ENCODE measurements at regions not wholly inside any gene's neighbourhood (a gene's known extent, or its start where the extent isn't known, plus 50 kb on each side); places are given as distances from the start of the nearest gene placed in this dataset.
"Not testable (repeated sequence)": the region's sequence is repeated elsewhere in the genome, so short reads cannot be mapped to it uniquely, and the experiment has no call there.

DNA sequence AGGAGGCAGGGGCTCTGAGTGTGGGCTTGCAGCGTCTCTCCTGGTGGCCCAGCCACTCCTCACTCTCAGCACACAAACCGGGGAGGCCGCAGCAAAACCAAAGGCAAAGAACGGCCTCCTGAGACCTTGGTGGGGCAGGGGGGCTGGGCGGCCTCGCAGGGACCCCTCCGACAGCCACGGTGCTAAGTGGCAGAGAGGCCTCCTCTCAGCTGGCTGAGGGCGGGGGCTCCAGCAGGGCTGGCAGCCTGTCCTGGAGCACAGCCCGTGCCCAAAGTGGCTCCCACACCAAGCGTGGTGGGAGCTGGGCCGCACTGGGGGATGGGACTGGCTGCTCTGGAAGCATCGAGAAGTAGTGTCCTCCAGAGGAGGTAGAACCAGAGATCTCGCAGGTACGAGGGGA lies 334.4 kb downstream of the QKI start:
- intact Hi-C loops (cut with micrococcal nuclease) = no loop called here
- Mint-ChIP-seq H3K4me3 (ENCODE audit: low read depth) (no peak overlapping the region), H3K27ac (no peak overlapping the region), H3K27me3 (ENCODE audit: low read depth) (no peaks in the 10 kb centered on the region), H3K4me1 (ENCODE audit: low read depth) (peaks cover 6% of the 10 kb centered on the region), H3K36me3 (ENCODE audit: low read depth) (no peaks in the 10 kb centered on the region), H3K9me3 (no peaks in the 10 kb centered on the region)
- DNase-seq (ENCODE audit: low spot score) = no peak

DNA sequence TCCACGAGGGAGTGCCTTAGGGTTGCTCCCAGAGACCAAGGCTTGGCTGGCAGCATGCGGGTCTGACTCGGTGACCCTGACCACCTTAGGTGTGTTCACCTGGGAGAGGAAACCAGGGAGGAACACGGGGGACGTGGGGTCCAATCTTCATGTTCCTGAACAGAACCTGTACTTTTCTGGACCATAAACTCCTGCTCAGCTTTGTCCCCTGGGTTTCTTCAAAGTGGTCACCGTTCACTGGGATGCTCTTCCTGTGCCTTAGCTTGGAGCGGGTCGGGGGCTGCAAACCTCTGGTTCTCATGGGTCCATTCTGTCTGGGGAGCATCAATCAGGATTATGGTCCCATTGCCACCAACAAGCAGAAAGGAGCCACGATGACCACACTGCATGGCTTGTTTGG lies 333.5 kb downstream of the QKI start:
- no peaks in the 10 kb centered on the region for H3K27me3 Mint-ChIP-seq (ENCODE audit: low read depth)
- H3K36me3 Mint-ChIP-seq (ENCODE audit: low read depth) = no peaks in the 10 kb centered on the region
- no peak overlapping the region for H3K27ac Mint-ChIP-seq
- H3K9me3 Mint-ChIP-seq = no peaks in the 10 kb centered on the region
- peaks cover 6% of the 10 kb centered on the region for H3K4me1 Mint-ChIP-seq (ENCODE audit: low read depth)
- no peak for DNase-seq (ENCODE audit: low spot score)
- intact Hi-C loops (cut with micrococcal nuclease) = no loop called here
- no peak overlapping the region for H3K4me3 Mint-ChIP-seq (ENCODE audit: low read depth)

DNA sequence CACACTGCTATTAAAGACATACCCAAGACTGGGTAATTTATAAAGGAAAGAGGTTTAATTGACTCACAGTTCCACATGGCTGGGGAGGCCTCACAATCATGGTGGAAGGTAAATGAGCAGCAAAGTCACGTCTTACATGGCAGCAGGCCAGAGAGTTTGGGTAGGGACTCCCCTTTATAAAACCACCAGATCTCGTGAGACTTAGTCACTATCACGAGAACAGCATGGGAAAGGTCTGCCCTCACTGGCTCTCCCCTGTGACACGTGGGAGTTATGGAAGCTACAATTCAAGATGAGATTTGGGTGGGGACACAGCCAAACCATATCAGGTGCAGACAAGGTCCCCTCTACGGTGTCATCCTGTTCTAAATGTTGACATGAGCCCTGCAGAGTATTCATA lies 332.5 kb downstream of the QKI start:
- intact Hi-C loops (cut with micrococcal nuclease); H3K4me1 Mint-ChIP-seq (ENCODE audit: low read depth); H3K27me3 Mint-ChIP-seq (ENCODE audit: low read depth); DNase-seq (ENCODE audit: low spot score); H3K36me3 Mint-ChIP-seq (ENCODE audit: low read depth); H3K4me3 Mint-ChIP-seq (ENCODE audit: low read depth); H3K9me3 Mint-ChIP-seq; H3K27ac Mint-ChIP-seq: not testable (repeated sequence)

DNA sequence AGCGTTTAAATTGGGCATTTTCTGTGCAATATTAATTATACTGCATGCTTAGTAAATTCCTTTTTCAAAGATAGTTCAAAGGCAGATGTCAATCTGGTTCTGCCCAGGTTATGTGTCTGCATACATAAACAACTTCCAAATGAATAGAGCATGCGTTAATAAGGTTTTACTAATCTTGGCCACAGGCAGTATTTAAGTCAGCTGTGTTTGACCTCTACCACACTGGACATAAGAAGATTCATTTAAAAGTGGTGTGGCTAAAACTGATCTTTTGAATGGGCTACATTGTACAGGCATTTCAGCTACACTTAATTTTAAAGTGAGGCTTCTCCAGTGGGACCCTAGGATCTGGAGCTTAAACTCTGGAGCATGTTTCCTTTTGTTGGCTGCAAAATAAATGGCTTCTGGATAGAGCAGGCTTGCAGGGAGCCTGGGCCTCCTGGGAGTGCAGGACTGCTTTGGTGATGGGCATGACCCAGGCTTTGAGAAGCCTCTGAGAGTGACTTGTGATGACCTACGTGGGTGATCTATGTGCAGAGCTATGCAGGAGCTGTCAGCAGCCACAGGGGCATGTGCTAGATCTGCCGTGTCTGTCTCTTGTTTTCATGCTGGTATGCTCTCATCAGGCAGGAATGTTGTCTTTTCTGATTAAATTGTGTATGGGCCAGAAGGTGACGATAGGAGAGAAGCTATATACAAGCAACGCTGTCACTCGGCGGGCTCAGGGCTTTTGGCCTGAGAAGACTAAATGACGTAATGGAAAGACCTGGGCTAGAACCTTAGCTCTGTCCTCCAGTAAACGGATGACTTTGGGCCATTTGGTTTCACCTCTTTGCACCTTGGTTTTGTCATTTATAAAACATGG lies 331.2 kb downstream of the QKI start:
- Mint-ChIP-seq H3K4me1 (ENCODE audit: low read depth) (peaks cover 5% of the 10 kb centered on the region), H3K4me3 (ENCODE audit: low read depth) (no peak overlapping the region), H3K27ac (no peak overlapping the region), H3K36me3 (ENCODE audit: low read depth) (no peaks in the 10 kb centered on the region), H3K9me3 (no peaks in the 10 kb centered on the region), H3K27me3 (ENCODE audit: low read depth) (no peaks in the 10 kb centered on the region)
- intact Hi-C loops (cut with micrococcal nuclease) = no loop called here
- DNase-seq (ENCODE audit: low spot score) = no peak

DNA sequence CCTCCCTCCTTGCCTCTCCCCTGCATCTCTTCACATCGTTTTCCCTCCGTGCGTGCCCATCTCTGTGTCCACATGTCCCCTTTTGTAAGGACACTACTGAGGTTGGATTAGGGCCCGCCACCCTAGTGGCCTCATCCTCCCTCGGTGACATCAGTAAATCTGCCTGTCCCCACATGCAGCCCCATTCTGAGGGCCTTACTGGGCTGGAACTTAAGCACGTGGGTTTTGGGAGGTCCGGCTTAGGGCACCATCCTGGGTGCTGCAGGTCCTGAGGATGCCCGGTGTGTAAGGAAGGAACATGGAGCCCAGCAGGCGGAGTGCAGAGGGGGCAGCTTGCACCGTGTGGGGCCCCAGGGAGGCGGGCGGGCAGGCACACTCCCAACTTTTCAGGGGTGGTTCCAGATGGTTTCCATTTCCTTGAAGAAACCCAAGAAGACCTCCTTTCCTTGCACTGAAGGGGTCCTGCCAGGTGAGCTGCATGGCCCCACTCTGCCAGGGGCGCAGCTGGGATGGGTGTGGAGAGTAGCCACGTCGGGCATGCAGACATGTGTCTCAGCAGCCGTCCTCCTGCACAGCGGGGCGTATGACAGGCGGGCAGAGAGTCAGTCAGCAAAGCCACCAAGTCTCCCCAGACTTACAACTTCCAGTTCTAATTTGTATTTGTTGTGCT lies 329.9 kb downstream of the QKI start:
- H3K36me3 Mint-ChIP-seq (ENCODE audit: low read depth) = no peaks in the 10 kb centered on the region

DNA sequence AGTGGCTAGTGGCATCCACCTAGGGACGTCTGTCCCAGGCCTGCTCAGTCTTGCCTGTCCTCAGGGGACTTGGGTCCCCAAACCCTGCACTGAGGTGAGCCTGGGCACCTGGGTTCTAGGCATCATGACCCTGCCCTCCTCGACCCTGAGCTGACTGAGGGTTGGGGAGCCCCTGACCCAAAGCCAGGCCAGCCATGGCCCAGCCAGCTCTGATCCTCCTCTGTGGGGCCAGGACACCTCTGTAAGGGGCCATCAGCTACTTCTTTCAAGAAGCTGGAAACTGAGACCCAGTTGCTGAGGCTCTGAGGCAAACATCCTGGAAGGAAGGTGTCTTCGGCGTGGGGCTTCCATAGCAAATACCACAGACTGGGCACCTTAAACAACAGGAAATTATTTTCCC lies 329.3 kb downstream of the QKI start:
- H3K27me3 Mint-ChIP-seq (ENCODE audit: low read depth) = no peaks in the 10 kb centered on the region
- no peak overlapping the region for H3K4me3 Mint-ChIP-seq (ENCODE audit: low read depth)
- intact Hi-C loops (cut with micrococcal nuclease) = no loop called here
- no peak overlapping the region for H3K27ac Mint-ChIP-seq
- no peak for DNase-seq (ENCODE audit: low spot score)
- H3K4me1 Mint-ChIP-seq (ENCODE audit: low read depth) = no peaks in the 10 kb centered on the region
- H3K36me3 Mint-ChIP-seq (ENCODE audit: low read depth) = no peaks in the 10 kb centered on the region
- no peaks in the 10 kb centered on the region for H3K9me3 Mint-ChIP-seq

More for the DNA sequence above, 329.9 kb downstream of the QKI start:
- intact Hi-C loops (cut with micrococcal nuclease) = no loop called here
- Mint-ChIP-seq H3K27ac (no peak overlapping the region), H3K4me1 (ENCODE audit: low read depth) (no peaks in the 10 kb centered on the region), H3K4me3 (ENCODE audit: low read depth) (no peak overlapping the region), H3K9me3 (no peaks in the 10 kb centered on the region), H3K27me3 (ENCODE audit: low read depth) (no peaks in the 10 kb centered on the region)
- DNase-seq (ENCODE audit: low spot score) = no peak

DNA sequence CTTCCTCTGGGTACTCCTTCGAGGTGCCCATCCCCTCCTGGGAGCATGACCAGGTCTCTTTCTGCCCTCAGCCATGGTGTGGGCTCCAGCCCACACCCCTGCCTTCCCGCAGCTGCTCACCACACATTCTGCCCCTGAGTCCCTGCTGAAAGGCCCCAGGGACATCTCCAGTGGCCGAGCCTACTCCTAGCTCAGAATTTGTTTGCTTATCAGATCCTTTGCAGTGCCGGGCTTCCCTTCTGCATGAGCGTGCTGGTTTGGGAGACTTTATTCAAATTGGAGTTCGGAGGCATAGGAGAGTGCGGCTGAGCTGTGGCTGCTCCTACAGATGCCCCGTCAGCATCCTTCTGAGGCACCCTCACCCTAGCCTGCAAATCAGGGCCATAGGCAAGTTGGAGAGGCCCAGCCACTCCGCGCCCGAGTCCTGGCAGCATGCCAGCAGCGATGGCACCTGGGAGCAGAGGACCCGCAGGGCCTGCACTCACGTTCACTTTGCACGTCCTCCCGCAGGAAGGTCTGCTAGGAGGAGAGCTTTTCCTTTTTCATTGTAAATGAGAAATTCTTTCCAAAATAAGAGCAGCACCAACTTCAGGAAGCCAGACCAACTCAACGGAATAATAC lies 327.3 kb downstream of the QKI start:
- Mint-ChIP-seq H3K9me3 (no peaks in the 10 kb centered on the region), H3K4me1 (ENCODE audit: low read depth) (no peaks in the 10 kb centered on the region), H3K27me3 (ENCODE audit: low read depth) (peaks cover 3% of the 10 kb centered on the region), H3K4me3 (ENCODE audit: low read depth) (no peak overlapping the region), H3K36me3 (ENCODE audit: low read depth) (no peaks in the 10 kb centered on the region), H3K27ac (no peak overlapping the region)
- intact Hi-C loops (cut with micrococcal nuclease) = no loop called here
- no peak for DNase-seq (ENCODE audit: low spot score)

DNA sequence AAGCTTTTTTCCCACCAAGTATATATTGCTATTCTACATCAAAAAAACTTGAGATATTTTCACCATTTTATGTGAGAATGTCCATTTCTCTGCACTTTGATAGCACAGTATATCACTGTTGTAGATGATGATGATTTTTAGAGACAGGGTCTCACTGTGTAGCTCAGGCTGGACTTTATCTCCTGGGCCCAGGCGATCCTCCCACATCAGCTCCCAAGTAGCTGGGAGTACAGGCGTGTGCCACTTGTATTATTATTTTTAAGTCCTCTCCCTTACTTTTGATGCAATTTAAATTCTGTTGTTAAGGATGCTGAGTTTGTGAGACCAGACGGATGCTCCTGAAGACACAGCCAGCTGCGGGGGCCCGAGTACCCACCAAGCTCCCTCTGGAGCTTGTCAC lies 326.8 kb downstream of the QKI start:
- H3K27ac Mint-ChIP-seq = no peak overlapping the region

DNA sequence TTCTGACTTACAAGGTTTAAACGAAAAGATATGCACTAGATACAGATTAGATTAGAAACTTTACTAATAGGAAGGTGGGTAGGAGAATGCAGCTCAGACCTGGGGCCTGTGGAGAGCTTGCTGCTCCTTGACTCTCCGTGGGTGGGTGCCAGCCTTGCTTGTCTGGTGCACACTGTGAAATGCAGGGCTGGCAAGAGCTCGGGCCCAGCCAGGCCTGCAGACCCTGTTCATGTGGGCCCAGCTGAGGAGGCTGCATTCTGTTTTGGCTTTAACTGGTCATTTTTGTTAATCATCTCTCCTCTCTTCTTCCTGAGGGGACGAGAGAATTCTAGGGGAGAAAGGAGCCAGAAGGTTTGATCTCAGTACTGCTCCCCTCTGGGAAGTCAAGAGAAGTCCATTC lies 325.4 kb downstream of the QKI start:
- no peak for DNase-seq (ENCODE audit: low spot score)
- Mint-ChIP-seq H3K36me3 (ENCODE audit: low read depth) (no peaks in the 10 kb centered on the region), H3K27ac (no peak overlapping the region), H3K9me3 (no peaks in the 10 kb centered on the region), H3K4me3 (ENCODE audit: low read depth) (no peak overlapping the region), H3K4me1 (ENCODE audit: low read depth) (no peaks in the 10 kb centered on the region), H3K27me3 (ENCODE audit: low read depth) (peaks cover 3% of the 10 kb centered on the region)
- intact Hi-C loops (cut with micrococcal nuclease) = no loop called here

More for the DNA sequence above, 326.8 kb downstream of the QKI start:
- intact Hi-C loops (cut with micrococcal nuclease) = no loop called here
- H3K4me3 Mint-ChIP-seq (ENCODE audit: low read depth) = no peak overlapping the region
- no peaks in the 10 kb centered on the region for H3K36me3 Mint-ChIP-seq (ENCODE audit: low read depth)
- DNase-seq (ENCODE audit: low spot score) = no peak
- H3K4me1 Mint-ChIP-seq (ENCODE audit: low read depth) = no peaks in the 10 kb centered on the region
- peaks cover 3% of the 10 kb centered on the region for H3K27me3 Mint-ChIP-seq (ENCODE audit: low read depth)
- H3K9me3 Mint-ChIP-seq = no peaks in the 10 kb centered on the region

DNA sequence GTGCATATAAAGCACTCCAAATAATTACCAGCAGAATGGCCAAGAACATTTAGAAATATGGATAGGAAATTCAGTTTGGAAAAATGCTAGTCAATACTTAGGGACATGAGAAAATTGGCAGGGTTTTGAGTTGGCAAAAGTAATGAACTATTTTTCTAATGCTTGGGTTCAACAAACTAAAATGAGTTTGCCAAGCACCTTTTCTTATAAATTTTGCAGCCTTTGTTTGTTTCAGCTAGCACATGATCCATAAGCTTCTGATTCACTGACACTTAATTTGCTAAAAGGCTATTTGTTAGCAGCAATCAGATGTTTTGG lies 324.8 kb downstream of the QKI start:
- intact Hi-C loops (cut with micrococcal nuclease) = no loop called here

DNA sequence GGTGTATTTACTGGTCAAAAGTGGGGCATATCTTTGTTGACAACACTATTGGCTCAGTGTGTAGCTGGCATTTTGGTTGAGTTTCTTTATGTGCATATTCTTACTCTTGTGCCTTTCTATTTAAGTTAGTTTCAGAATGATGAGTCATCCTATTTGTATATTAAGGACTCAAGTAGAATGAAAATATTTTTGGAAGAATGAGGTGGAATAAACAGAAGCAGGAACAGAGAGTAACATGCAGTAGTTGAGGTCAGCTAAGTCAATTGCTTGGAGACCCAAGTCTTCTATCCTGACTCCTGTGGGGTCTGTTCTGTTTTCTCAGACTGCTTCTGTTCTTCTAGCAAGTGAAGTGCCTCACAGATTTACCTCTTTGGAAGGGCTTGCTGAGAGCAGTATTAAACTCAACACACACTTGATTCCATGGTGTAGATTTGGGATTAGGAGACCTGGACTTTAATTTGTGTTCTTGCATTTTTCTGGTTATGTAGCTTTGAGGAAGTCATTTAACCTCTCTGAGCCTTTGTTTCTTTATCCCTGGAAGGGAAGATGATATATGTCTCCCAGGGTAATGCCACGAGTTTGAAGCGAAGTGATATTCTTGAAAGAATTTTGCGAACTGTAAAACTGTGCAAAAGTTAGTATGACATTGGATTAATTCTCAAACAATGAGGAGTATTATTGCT lies 324.3 kb downstream of the QKI start:
- intact Hi-C loops (cut with micrococcal nuclease) = no loop called here
- no peak overlapping the region for H3K27ac Mint-ChIP-seq
- no peak for DNase-seq (ENCODE audit: low spot score)
- no peaks in the 10 kb centered on the region for H3K36me3 Mint-ChIP-seq (ENCODE audit: low read depth)
- H3K27me3 Mint-ChIP-seq (ENCODE audit: low read depth) = peaks cover 3% of the 10 kb centered on the region
- no peaks in the 10 kb centered on the region for H3K9me3 Mint-ChIP-seq
- no peak overlapping the region for H3K4me3 Mint-ChIP-seq (ENCODE audit: low read depth)
- H3K4me1 Mint-ChIP-seq (ENCODE audit: low read depth) = no peaks in the 10 kb centered on the region

More for the DNA sequence above, 324.8 kb downstream of the QKI start:
- Mint-ChIP-seq H3K27me3 (ENCODE audit: low read depth) (peaks cover 3% of the 10 kb centered on the region), H3K4me1 (ENCODE audit: low read depth) (no peaks in the 10 kb centered on the region), H3K27ac (no peak overlapping the region), H3K4me3 (ENCODE audit: low read depth) (no peak overlapping the region), H3K9me3 (no peaks in the 10 kb centered on the region), H3K36me3 (ENCODE audit: low read depth) (no peaks in the 10 kb centered on the region)
- no peak for DNase-seq (ENCODE audit: low spot score)

DNA sequence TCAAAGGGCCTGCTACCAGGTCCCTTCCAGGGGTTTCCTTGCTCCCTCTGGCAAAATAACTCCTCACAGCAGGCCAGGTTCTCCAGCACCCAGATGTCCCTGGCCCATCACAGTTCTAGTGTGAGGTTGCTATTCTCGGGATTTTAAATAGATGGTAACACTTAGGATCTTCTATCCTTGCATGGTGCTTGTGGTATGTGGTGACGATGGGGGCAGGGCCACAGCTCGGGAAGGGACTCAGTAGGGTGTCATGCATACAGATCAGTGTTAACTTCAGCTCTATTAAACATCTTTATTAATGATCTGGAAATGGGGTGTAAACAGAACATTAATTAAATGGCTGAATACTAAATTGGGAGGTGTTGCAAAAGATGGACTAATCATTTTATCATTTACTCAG lies 323.8 kb downstream of the QKI start:
- Mint-ChIP-seq H3K27me3 (ENCODE audit: low read depth) (peaks cover 6% of the 10 kb centered on the region), H3K4me1 (ENCODE audit: low read depth) (no peaks in the 10 kb centered on the region), H3K4me3 (ENCODE audit: low read depth) (no peak overlapping the region), H3K27ac (no peak overlapping the region), H3K36me3 (ENCODE audit: low read depth) (no peaks in the 10 kb centered on the region), H3K9me3 (no peaks in the 10 kb centered on the region)
- intact Hi-C loops (cut with micrococcal nuclease) = no loop called here
- no peak for DNase-seq (ENCODE audit: low spot score)

DNA sequence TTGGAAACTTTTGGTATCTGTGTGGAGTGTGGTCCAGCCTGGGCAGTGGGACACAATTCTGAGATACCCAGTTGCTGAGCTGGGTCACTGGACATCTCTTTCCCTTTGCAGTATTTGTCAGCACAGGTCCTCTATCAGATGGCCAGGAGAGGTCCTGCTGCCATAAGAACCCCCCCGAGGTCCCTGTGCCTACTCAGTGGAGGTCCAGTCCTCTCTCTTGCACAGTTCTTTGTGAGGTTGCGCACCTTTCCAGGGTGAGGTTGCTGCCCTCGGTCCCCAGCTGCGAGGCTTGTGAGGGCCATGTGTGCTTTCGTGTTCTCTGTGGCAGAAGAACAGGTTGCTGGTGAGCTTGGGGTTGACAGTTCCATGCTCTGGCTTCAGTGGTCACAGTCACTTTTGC lies 320.6 kb downstream of the QKI start:
- DNase-seq (ENCODE audit: low spot score) = no peak
- Mint-ChIP-seq H3K4me1 (ENCODE audit: low read depth) (no peaks in the 10 kb centered on the region), H3K4me3 (ENCODE audit: low read depth) (no peak overlapping the region), H3K27me3 (ENCODE audit: low read depth) (peaks cover 7% of the 10 kb centered on the region), H3K9me3 (no peaks in the 10 kb centered on the region), H3K27ac (no peak overlapping the region), H3K36me3 (ENCODE audit: low read depth) (no peaks in the 10 kb centered on the region)
- intact Hi-C loops (cut with micrococcal nuclease) = no loop called here
